H9 (cell line): ENCODE measurements at regions not wholly inside any gene's neighbourhood (a gene's known extent, or its start where the extent isn't known, plus 50 kb on each side); places are given as distances from the start of the nearest gene placed in this dataset.

Source experiments
- DNase-seq: peaks from one replicate; pipeline ENCODE4 v3.0.0-alpha.2; 2017
- H2AFZ ChIP-seq: one replicate; pipeline ENCODE4 v1.6.1; 2013; ENCODE audit warnings: mild to moderate bottlenecking, low read length, control low read depth, moderate library complexity
- H2AK5ac ChIP-seq: 2 replicates; pipeline ENCODE4 v1.6.1; 2013; ENCODE audit warnings: low read length, control low read depth, mixed read lengths; ENCODE audit not compliant: insufficient read length
- H2BK120ac ChIP-seq: one replicate; pipeline ENCODE4 v1.6.1; 2013; ENCODE audit warnings: low read depth, mild to moderate bottlenecking, low read length, control low read depth, inconsistent platforms; ENCODE audit not compliant: poor library complexity, severe bottlenecking
- H2BK12ac ChIP-seq: 2 replicates; pipeline ENCODE4 v1.6.1; 2013; ENCODE audit warnings: low read length, control low read depth, mixed read lengths, low read depth; ENCODE audit not compliant: insufficient read length
- H2BK15ac ChIP-seq: 2 replicates; pipeline ENCODE4 v1.6.1; 2013; ENCODE audit warnings: low read depth, low read length, control low read depth
- H2BK20ac ChIP-seq: one replicate; pipeline ENCODE4 v1.6.1; 2013; ENCODE audit warnings: low read depth, mild to moderate bottlenecking, low read length, control low read depth, inconsistent platforms; ENCODE audit not compliant: poor library complexity, severe bottlenecking
- H2BK5ac ChIP-seq: 2 replicates; pipeline ENCODE4 v1.6.1; 2013; ENCODE audit warnings: low read length, control low read depth, mixed read lengths; ENCODE audit not compliant: insufficient read length
- H3K14ac ChIP-seq: 2 replicates; pipeline ENCODE4 v1.6.1; 2013; ENCODE audit warnings: low read length, control low read depth; ENCODE audit not compliant: insufficient read depth
- H3K18ac ChIP-seq: 2 replicates; pipeline ENCODE4 v1.6.1; 2013; ENCODE audit warnings: low read depth, mild to moderate bottlenecking, mixed read lengths, low read length, control low read depth; ENCODE audit not compliant: insufficient read length
- H3K23ac ChIP-seq: 2 replicates; pipeline ENCODE4 v1.6.1; 2013; ENCODE audit warnings: low read length, control low read depth, mixed read lengths, low read depth; ENCODE audit not compliant: insufficient read length
- H3K23me2 ChIP-seq: 2 replicates; pipeline ENCODE4 v1.6.1; 2013; ENCODE audit warnings: low read depth, mild to moderate bottlenecking, mixed read lengths, low read length, control low read depth; ENCODE audit not compliant: insufficient read length, poor library complexity, severe bottlenecking
- H3K27ac ChIP-seq: 2 replicates; pipeline ENCODE4 v1.5.1; 2013; ENCODE audit warnings: low read length, control low read depth, mixed read lengths, low read depth; ENCODE audit not compliant: insufficient read length
- H3K27me3 ChIP-seq: 2 replicates; pipeline ENCODE4 v1.6.1; 2013; ENCODE audit warnings: low read length, control low read depth, inconsistent platforms; ENCODE audit not compliant: insufficient read depth
- H3K4ac ChIP-seq: 2 replicates; pipeline ENCODE4 v1.6.1; 2013; ENCODE audit warnings: low read depth, mild to moderate bottlenecking, control low read depth, inconsistent platforms, low read length, moderate library complexity
- H3K4me1 ChIP-seq: 2 replicates; pipeline ENCODE4 v1.6.1; 2013; ENCODE audit warnings: low read length, control low read depth, inconsistent platforms; ENCODE audit not compliant: insufficient read depth
- H3K4me2 ChIP-seq: 2 replicates; pipeline ENCODE4 v1.6.1; 2013; ENCODE audit warnings: low read length, control low read depth, mixed read lengths; ENCODE audit not compliant: insufficient read length, insufficient read depth
- H3K56ac ChIP-seq: 2 replicates; pipeline ENCODE4 v1.6.1; 2013; ENCODE audit warnings: low read depth, mild to moderate bottlenecking, mixed read lengths, low read length, control low read depth; ENCODE audit not compliant: insufficient read length
- H3K79me1 ChIP-seq: 2 replicates; pipeline ENCODE4 v1.6.1; 2013; ENCODE audit warnings: low read depth, mild to moderate bottlenecking, moderate library complexity, low read length, control low read depth, inconsistent platforms; ENCODE audit not compliant: insufficient read depth, poor library complexity, severe bottlenecking
- H3K79me2 ChIP-seq: 2 replicates; pipeline ENCODE4 v1.6.1; 2013; ENCODE audit warnings: low read length, control low read depth, inconsistent platforms; ENCODE audit not compliant: insufficient read depth
- H3K9ac ChIP-seq: 2 replicates; pipeline ENCODE4 v1.6.1; 2013; ENCODE audit warnings: low read length, control low read depth, mixed read lengths; ENCODE audit not compliant: insufficient read length; ENCODE audit errors: extremely low read depth
- H3K9me3 ChIP-seq: one replicate; pipeline ENCODE4 v1.6.1; 2013; ENCODE audit warnings: low read depth, low read length, inconsistent platforms; ENCODE audit not compliant: control insufficient read depth
- H3T11ph ChIP-seq: one replicate; pipeline ENCODE4 v1.6.1; 2013; ENCODE audit warnings: mild to moderate bottlenecking, low read length, control low read depth, inconsistent platforms
- H4K20me1 ChIP-seq: one replicate; pipeline ENCODE4 v1.6.1; 2013; ENCODE audit not compliant: control insufficient read depth, insufficient read length, insufficient read depth
- H4K5ac ChIP-seq: 2 replicates; pipeline ENCODE4 v1.6.1; 2013; ENCODE audit warnings: low read depth, mild to moderate bottlenecking, mixed read lengths, low read length, control low read depth; ENCODE audit not compliant: insufficient read length
- H4K8ac ChIP-seq: replicated peaks from 2 replicates; pipeline ENCODE4 v1.6.1; 2013; ENCODE audit warnings: low read length, control low read depth, mixed read lengths, low read depth; ENCODE audit not compliant: insufficient read length
- H4K91ac ChIP-seq: 2 replicates; pipeline ENCODE4 v1.6.1; 2013; ENCODE audit warnings: low read depth, mild to moderate bottlenecking, moderate library complexity, mixed read lengths, low read length, control low read depth; ENCODE audit not compliant: insufficient read length
- H3K27ac Mint-ChIP-seq, 3 experiments: 2 replicates in 2 of 3; 3 replicates in 1 of 3; pipeline ENCODE4 v1.8.0; 2020 to 2021; ENCODE audit warnings: mixed read lengths in 3 of 3, mild to moderate bottlenecking in 1 of 3, moderate library complexity in 1 of 3
- H3K27me3 Mint-ChIP-seq: 2 replicates; pipeline ENCODE4 v1.8.0; 2021; ENCODE audit warnings: low read depth, mild to moderate bottlenecking, moderate library complexity, mixed read lengths
- H3K36me3 Mint-ChIP-seq, 3 experiments: 2 replicates in 2 of 3; 3 replicates in 1 of 3; pipeline ENCODE4 v1.8.0; 2020 to 2021; ENCODE audit warnings: low read depth in 3 of 3, mixed read lengths in 3 of 3; ENCODE audit not compliant: insufficient read depth in 1 of 3
- H3K4me1 Mint-ChIP-seq, 2 experiments: 2 replicates each; pipeline ENCODE4 v1.8.0; 2020; ENCODE audit warnings: mixed read lengths in 2 of 2
- H3K4me3 Mint-ChIP-seq, 2 experiments: 2 replicates in 1 of 2; 3 replicates in 1 of 2; pipeline ENCODE4 v1.8.0; 2020 to 2021; ENCODE audit warnings: mild to moderate bottlenecking in 2 of 2, mixed read lengths in 2 of 2, moderate library complexity in 1 of 2
- H3K9me3 Mint-ChIP-seq, 2 experiments: 2 replicates in 1 of 2; 3 replicates in 1 of 2; pipeline ENCODE4 v1.8.0; 2020; ENCODE audit warnings: mild to moderate bottlenecking in 2 of 2, mixed read lengths in 2 of 2, moderate library complexity in 1 of 2
- CTCF ChIP-seq: fragments of 200-600 bp; sonication (generic); conservative IDR thresholded peaks from 3 replicates; pipeline ENCODE4 v1.8.0; 2021; ENCODE audit warnings: antibody characterized with exemption, mild to moderate bottlenecking
- WGBS: extraction: QIAGEN DNeasy Blood & Tissue Kit; methylation state at CpG from one replicate; pipeline ENCODE4 v1.1.7; 2013; ENCODE audit warnings: missing lambda C conversion rate, low lambda C conversion rate, mixed read lengths; ENCODE audit not compliant: insufficient read length; ENCODE audit errors: extremely low coverage; 5-methylcytosine and 5-hydroxymethylcytosine counted together

DNA sequence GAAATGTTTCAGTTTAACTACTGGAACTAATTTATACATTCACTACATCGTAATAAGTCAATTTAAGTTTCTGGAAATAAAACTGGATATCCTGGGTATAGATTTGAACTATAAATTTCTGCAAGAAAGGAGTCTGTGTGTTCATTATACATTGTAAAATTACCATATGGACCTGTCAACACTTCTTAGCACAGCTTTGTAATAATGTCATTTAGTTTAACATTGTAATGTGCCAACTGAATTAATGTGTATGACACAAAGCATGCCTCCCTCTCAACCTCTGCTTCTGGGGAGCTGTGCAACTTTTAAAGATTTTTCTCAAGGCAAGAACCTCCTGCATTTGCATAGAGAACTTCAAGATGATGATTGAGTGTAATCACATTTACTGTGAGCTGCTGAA is 213.7 kb upstream of the GALNT5 start:
- no peaks in the 10 kb centered on the region for H3K27me3 ChIP-seq
- H3K4me2 ChIP-seq: no peak overlapping the region
- no peak overlapping the region for H3K27ac Mint-ChIP-seq
- H3K27me3 Mint-ChIP-seq: no peaks in the 10 kb centered on the region
- no peaks in the 10 kb centered on the region for H3K4me1 ChIP-seq
- H4K91ac ChIP-seq: no peak overlapping the region
- no peak overlapping the region for H3K56ac ChIP-seq
- no peak overlapping the region for H3K9ac ChIP-seq
- H2AK5ac ChIP-seq: no peak overlapping the region
- no peak for TF ChIP-seq CTCF
- no peak overlapping the region for H3K18ac ChIP-seq
- H2BK20ac ChIP-seq: no peak overlapping the region
- H3K9me3 Mint-ChIP-seq: no peaks in the 10 kb centered on the region
- no peak overlapping the region for H2BK12ac ChIP-seq
- no peak overlapping the region for H3K23ac ChIP-seq
- no peak overlapping the region for H3K27ac ChIP-seq
- no peak overlapping the region for H2BK120ac ChIP-seq
- no peak overlapping the region for H2BK5ac ChIP-seq
- no peak overlapping the region for H3T11ph ChIP-seq
- H4K20me1 ChIP-seq: no peaks in the 10 kb centered on the region
- H3K4me1 Mint-ChIP-seq: no peaks in the 10 kb centered on the region
- no peak overlapping the region for H2AFZ ChIP-seq
- no peak overlapping the region for H3K4ac ChIP-seq
- H3K79me1 ChIP-seq: no peaks in the 10 kb centered on the region
- H4K8ac ChIP-seq: no peak overlapping the region
- no peak overlapping the region for H2BK15ac ChIP-seq
- H3K36me3 Mint-ChIP-seq: no peaks in the 10 kb centered on the region
- no peak overlapping the region for H4K5ac ChIP-seq
- no peaks in the 10 kb centered on the region for H3K79me2 ChIP-seq
- no peaks in the 10 kb centered on the region for H3K9me3 ChIP-seq
- DNase-seq: no peak
- WGBS: no CpG with 5 or more reads among the region's 1 CpG
- H3K14ac ChIP-seq: no peak overlapping the region
- no peak overlapping the region for H3K4me3 Mint-ChIP-seq
- H3K23me2 ChIP-seq: no peaks in the 10 kb centered on the region
